DMS153 treated with DMSO at 0.1 percent for 48 hours (cell line): ENCODE measurements at regions not wholly inside any gene's neighbourhood (a gene's known extent, or its start where the extent isn't known, plus 50 kb on each side); places are given as distances from the start of the nearest gene placed in this dataset.

ENCODE experiments used
- DNase-seq: peaks from one replicate; lab custom pipeline; 2025; ENCODE audit not compliant: unreplicated experiment; lab: John Stamatoyannopoulos, UW

- DNase-seq, result peak; percentile 30
These were observed 119.6 kb upstream of the NFIB start for GRCh38 chr9:14433351-14434157.

- no peak for DNase-seq
These were observed 118.9 kb upstream of the NFIB start for GRCh38 chr9:14432666-14433350.

- DNase-seq, result peak; percentile 69
These were observed 114.9 kb upstream of the NFIB start for GRCh38 chr9:14428781-14429230.

GRCh38 chr9:14427419-14427818 lies 113.5 kb upstream of the NFIB start:
- DNase-seq, result no peak

- no peak for DNase-seq
These were observed 111.0 kb upstream of the NFIB start for GRCh38 chr9:14424983-14425382.

GRCh38 chr9:14424289-14424688 lies 110.3 kb upstream of the NFIB start:
- DNase-seq, result no peak

GRCh38 chr9:14423815-14424261 lies 109.9 kb upstream of the NFIB start:
- no peak for DNase-seq

- DNase-seq, result no peak
These were observed 107.3 kb upstream of the NFIB start for GRCh38 chr9:14421291-14421690.

GRCh38 chr9:14418941-14419937 lies 105.3 kb upstream of the NFIB start:
- DNase-seq, result no peak

GRCh38 chr9:14418301-14418940 lies 104.5 kb upstream of the NFIB start:
- DNase-seq, result no peak

- DNase-seq, result no peak
These were observed 103.3 kb upstream of the NFIB start for GRCh38 chr9:14417237-14417636.

GRCh38 chr9:14415947-14416346 lies 102.0 kb upstream of the NFIB start:
- no peak for DNase-seq

- no peak for DNase-seq
These were observed 99.9 kb upstream of the NFIB start for GRCh38 chr9:14413812-14414211.

GRCh38 chr9:14412775-14413174 lies 98.8 kb upstream of the NFIB start:
- no peak for DNase-seq

GRCh38 chr9:14406463-14406862 lies 92.5 kb upstream of the NFIB start:
- no peak for DNase-seq

- no peak for DNase-seq
These were observed 91.3 kb upstream of the NFIB start for GRCh38 chr9:14405176-14405706.

- peak; percentile 29 for DNase-seq
These were observed 89.1 kb upstream of the NFIB start for GRCh38 chr9:14403081-14403480.

- DNase-seq, result no peak
These were observed 88.6 kb upstream of the NFIB start for GRCh38 chr9:14402583-14402982.

GRCh38 chr9:14401911-14402310 lies 88.0 kb upstream of the NFIB start:
- DNase-seq, result no peak

GRCh38 chr9:14400658-14400995 lies 86.7 kb upstream of the NFIB start:
- DNase-seq, result peak; percentile 71
